Peyer's patch (tissue), 4 donors: ENCODE measurements at regions not wholly inside any gene's neighbourhood (a gene's known extent, or its start where the extent isn't known, plus 50 kb on each side); places are given as distances from the start of the nearest gene placed in this dataset.

Source experiments
- POLR2A ChIP-seq, 2 donors: fragments of 450-650 bp; IDR thresholded peaks; one replicate each; pipeline ENCODE4 v1.5.1; 2017; ENCODE audit warnings: antibody characterized with exemption in 2 of 2, mild to moderate bottlenecking in 2 of 2, moderate library complexity in 2 of 2
- TF ChIP-seq, protein P1 (sequence below), 6 experiments: fragments of 450-650 bp in 4 of 6; fragments of 200-600 bp in 2 of 6; sonication (generic) in 1 of 6; IDR thresholded peaks; one replicate each; pipeline ENCODE4 v1.5.1; 2017 to 2019; ENCODE audit warnings: antibody characterized with exemption in 6 of 6, mild to moderate bottlenecking in 3 of 6, moderate library complexity in 1 of 6

DNA sequence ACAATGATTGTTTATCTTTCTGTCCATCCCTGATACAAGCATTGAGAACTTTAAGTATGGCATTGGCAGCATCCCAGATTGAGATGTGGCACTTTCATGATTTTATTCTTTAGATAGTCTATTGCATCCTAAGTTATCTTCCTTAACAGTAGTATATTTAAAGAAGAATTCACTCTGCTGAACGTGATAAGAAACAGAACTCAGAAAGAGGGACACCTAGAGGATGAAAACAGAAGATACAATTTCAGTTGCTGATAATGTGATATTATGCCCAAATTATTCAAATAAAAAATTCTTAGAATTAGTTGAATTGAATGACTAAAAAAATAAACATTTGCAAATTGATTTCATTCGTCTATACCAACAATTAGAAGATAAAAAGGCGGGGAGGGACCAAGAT, 218.1 kb upstream of the DMRTA1 start:
- TF ChIP-seq, protein P1, sequence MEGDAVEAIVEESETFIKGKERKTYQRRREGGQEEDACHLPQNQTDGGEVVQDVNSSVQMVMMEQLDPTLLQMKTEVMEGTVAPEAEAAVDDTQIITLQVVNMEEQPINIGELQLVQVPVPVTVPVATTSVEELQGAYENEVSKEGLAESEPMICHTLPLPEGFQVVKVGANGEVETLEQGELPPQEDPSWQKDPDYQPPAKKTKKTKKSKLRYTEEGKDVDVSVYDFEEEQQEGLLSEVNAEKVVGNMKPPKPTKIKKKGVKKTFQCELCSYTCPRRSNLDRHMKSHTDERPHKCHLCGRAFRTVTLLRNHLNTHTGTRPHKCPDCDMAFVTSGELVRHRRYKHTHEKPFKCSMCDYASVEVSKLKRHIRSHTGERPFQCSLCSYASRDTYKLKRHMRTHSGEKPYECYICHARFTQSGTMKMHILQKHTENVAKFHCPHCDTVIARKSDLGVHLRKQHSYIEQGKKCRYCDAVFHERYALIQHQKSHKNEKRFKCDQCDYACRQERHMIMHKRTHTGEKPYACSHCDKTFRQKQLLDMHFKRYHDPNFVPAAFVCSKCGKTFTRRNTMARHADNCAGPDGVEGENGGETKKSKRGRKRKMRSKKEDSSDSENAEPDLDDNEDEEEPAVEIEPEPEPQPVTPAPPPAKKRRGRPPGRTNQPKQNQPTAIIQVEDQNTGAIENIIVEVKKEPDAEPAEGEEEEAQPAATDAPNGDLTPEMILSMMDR (IDR thresholded peaks at IDR 0.05), result peak in 4 of 6 experiments; percentile 22 to 56 (median 43)
- no peak for TF ChIP-seq POLR2A (IDR thresholded peaks at IDR 0.05)
